Astrocyte (in vitro differentiated cells and primary cell): ENCODE measurements at regions not wholly inside any gene's neighbourhood (a gene's known extent, or its start where the extent isn't known, plus 50 kb on each side); places are given as distances from the start of the nearest gene placed in this dataset.

Source experiments
- DNase-seq: peaks from one replicate; pipeline ENCODE4 v3.0.0-alpha.2; 2010; ENCODE audit warnings: low read depth
- FAIRE-seq: peaks from 2 replicates; lab custom pipeline; 2011; peaks lifted over from hg19 to GRCh38; lab: Jason Lieb, UNC
- H2AFZ ChIP-seq: 2 replicates; pipeline ENCODE4 v1.6.0; 2012; ENCODE audit warnings: low read depth, low read length, inconsistent platforms
- H3K27ac ChIP-seq: 2 replicates; pipeline ENCODE4 v1.5.1; 2011; ENCODE audit warnings: low read depth, low read length, inconsistent platforms
- H3K27me3 ChIP-seq: 2 replicates; pipeline ENCODE4 v1.6.0; 2011; ENCODE audit warnings: low read length, inconsistent platforms; ENCODE audit not compliant: insufficient read depth
- H3K36me3 ChIP-seq: 2 replicates; pipeline ENCODE4 v1.5.1; 2011; ENCODE audit warnings: low read length, inconsistent platforms; ENCODE audit not compliant: insufficient read depth
- H3K4me1 ChIP-seq: 2 replicates; pipeline ENCODE4 v1.5.1; 2011; ENCODE audit warnings: low read length, inconsistent platforms; ENCODE audit not compliant: insufficient read depth
- H3K4me2 ChIP-seq: 2 replicates; pipeline ENCODE4 v1.6.0; 2012; ENCODE audit warnings: low read length, inconsistent platforms
- H3K4me3 ChIP-seq: 2 replicates; pipeline ENCODE4 v1.5.1; 2011; ENCODE audit warnings: low read depth, mild to moderate bottlenecking, low read length, inconsistent platforms; ENCODE audit not compliant: insufficient read depth
- H3K79me2 ChIP-seq: 2 replicates; pipeline ENCODE4 v1.6.0; 2012; ENCODE audit warnings: mild to moderate bottlenecking, low read length, inconsistent platforms; ENCODE audit not compliant: insufficient read depth
- H3K9ac ChIP-seq: 2 replicates; pipeline ENCODE4 v1.6.0; 2012; ENCODE audit warnings: mild to moderate bottlenecking, low read length, inconsistent platforms
- H3K9me3 ChIP-seq: 2 replicates; pipeline ENCODE4 v1.5.1; 2012; ENCODE audit warnings: low read depth, mild to moderate bottlenecking, low read length, inconsistent platforms; ENCODE audit not compliant: insufficient read depth
- H4K20me1 ChIP-seq: 2 replicates; pipeline ENCODE4 v1.6.0; 2012; ENCODE audit warnings: low read length, inconsistent platforms; ENCODE audit not compliant: insufficient read depth
- H3K27ac Mint-ChIP-seq: one replicate; pipeline ENCODE4 v1.8.0; 2021; ENCODE audit warnings: mild to moderate bottlenecking, mixed read lengths; ENCODE audit not compliant: unreplicated experiment
- H3K27me3 Mint-ChIP-seq: one replicate; pipeline ENCODE4 v1.8.0; 2021; ENCODE audit warnings: low read depth, mixed read lengths; ENCODE audit not compliant: unreplicated experiment
- H3K36me3 Mint-ChIP-seq: one replicate; pipeline ENCODE4 v1.8.0; 2021; ENCODE audit warnings: low read depth, mixed read lengths; ENCODE audit not compliant: unreplicated experiment
- H3K4me1 Mint-ChIP-seq: one replicate; pipeline ENCODE4 v1.8.0; 2021; ENCODE audit warnings: low read depth, mixed read lengths; ENCODE audit not compliant: unreplicated experiment
- H3K4me3 Mint-ChIP-seq: one replicate; pipeline ENCODE4 v1.8.0; 2021; ENCODE audit warnings: mild to moderate bottlenecking, moderate library complexity, mixed read lengths; ENCODE audit not compliant: unreplicated experiment
- H3K9me3 Mint-ChIP-seq: one replicate; pipeline ENCODE4 v1.8.0; 2021; ENCODE audit warnings: mild to moderate bottlenecking, mixed read lengths; ENCODE audit not compliant: unreplicated experiment
- EZH2 ChIP-seq: IDR thresholded peaks from 2 replicates; pipeline ENCODE4 v1.6.1; 2012; ENCODE audit warnings: mild to moderate bottlenecking, low read length, inconsistent platforms; ENCODE audit not compliant: insufficient read depth
- TF ChIP-seq, protein P1 (sequence below): IDR thresholded peaks from 2 replicates; pipeline ENCODE4 v1.5.1; 2011; ENCODE audit warnings: low read depth, mild to moderate bottlenecking, inconsistent platforms, low read length, moderate library complexity; ENCODE audit not compliant: insufficient read depth

DNA sequence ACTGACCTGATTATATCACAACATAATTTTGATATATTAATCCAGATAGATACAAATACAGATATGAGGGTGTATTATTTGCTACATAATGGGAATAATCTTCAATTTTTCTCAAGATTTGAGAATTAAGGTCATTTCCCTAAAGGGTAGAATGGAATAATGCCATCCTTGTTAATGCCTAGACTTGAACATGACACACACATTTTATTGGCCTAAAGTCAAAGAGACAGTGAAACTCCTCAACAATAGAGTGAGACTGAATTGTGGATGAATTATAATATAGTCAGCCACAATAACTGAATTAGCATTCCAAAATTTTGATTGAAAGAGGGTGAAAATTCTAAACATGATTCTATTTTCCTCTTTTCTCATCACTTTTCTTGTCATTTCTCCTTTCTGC is 506.0 kb upstream of the CDH2 start:
- Mint-ChIP-seq H3K27ac (no peak overlapping the region), H3K27me3 (no peaks in the 10 kb centered on the region), H3K4me3 (no peak overlapping the region), H3K4me1 (no peaks in the 10 kb centered on the region), H3K9me3 (no peaks in the 10 kb centered on the region), H3K36me3 (no peaks in the 10 kb centered on the region)
- no peaks in the 10 kb centered on the region for H3K27me3 ChIP-seq
- no peak overlapping the region for H3K4me3 ChIP-seq
- no peak overlapping the region for H3K4me2 ChIP-seq
- H4K20me1 ChIP-seq = no peaks in the 10 kb centered on the region
- H3K9me3 ChIP-seq = no peaks in the 10 kb centered on the region
- H3K36me3 ChIP-seq = no peaks in the 10 kb centered on the region
- FAIRE-seq (no peak), DNase-seq (no peak)
- no peak overlapping the region for H2AFZ ChIP-seq
- no peak overlapping the region for H3K9ac ChIP-seq
- no peaks in the 10 kb centered on the region for H3K79me2 ChIP-seq
- TF ChIP-seq, protein P1, sequence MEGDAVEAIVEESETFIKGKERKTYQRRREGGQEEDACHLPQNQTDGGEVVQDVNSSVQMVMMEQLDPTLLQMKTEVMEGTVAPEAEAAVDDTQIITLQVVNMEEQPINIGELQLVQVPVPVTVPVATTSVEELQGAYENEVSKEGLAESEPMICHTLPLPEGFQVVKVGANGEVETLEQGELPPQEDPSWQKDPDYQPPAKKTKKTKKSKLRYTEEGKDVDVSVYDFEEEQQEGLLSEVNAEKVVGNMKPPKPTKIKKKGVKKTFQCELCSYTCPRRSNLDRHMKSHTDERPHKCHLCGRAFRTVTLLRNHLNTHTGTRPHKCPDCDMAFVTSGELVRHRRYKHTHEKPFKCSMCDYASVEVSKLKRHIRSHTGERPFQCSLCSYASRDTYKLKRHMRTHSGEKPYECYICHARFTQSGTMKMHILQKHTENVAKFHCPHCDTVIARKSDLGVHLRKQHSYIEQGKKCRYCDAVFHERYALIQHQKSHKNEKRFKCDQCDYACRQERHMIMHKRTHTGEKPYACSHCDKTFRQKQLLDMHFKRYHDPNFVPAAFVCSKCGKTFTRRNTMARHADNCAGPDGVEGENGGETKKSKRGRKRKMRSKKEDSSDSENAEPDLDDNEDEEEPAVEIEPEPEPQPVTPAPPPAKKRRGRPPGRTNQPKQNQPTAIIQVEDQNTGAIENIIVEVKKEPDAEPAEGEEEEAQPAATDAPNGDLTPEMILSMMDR = no peak
- no peak for TF ChIP-seq EZH2
- no peaks in the 10 kb centered on the region for H3K4me1 ChIP-seq
- no peak overlapping the region for H3K27ac ChIP-seq

DNA sequence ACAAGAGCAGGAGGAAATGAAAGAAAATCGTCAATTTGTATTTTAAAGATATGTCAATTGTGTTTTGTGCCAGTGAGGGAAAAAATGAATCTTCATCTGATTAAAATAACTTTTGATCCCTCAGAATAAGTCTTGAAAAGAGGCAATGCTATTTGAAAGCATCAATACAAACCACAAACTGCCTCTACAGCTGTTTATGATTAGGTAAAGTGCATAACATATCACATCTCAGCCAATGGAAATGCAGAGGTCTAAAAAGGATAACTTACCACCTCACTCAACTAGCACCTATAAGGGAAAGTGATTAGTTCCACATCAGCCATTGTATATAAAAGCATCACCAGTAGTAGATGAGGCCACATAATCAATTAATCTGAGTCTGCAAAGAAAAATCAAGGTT is 492.2 kb upstream of the CDH2 start:
- Histone ChIP-seq H3K27ac (no peak overlapping the region), H4K20me1 (no peaks in the 10 kb centered on the region), H3K4me3 (no peak overlapping the region), H3K4me1 (no peaks in the 10 kb centered on the region), H3K9ac (no peak overlapping the region), H2AFZ (no peak overlapping the region), H3K9me3 (no peaks in the 10 kb centered on the region), H3K79me2 (no peaks in the 10 kb centered on the region), H3K27me3 (no peaks in the 10 kb centered on the region), H3K36me3 (no peaks in the 10 kb centered on the region), H3K4me2 (no peak overlapping the region)
- no peak for DNase-seq
- H3K36me3 Mint-ChIP-seq = no peaks in the 10 kb centered on the region
- FAIRE-seq = no peak
- no peaks in the 10 kb centered on the region for H3K9me3 Mint-ChIP-seq
- H3K27me3 Mint-ChIP-seq = no peaks in the 10 kb centered on the region
- TF ChIP-seq EZH2 = no peak
- TF ChIP-seq, protein P1 = no peak
- no peak overlapping the region for H3K27ac Mint-ChIP-seq
- H3K4me3 Mint-ChIP-seq = no peak overlapping the region
- no peaks in the 10 kb centered on the region for H3K4me1 Mint-ChIP-seq

DNA sequence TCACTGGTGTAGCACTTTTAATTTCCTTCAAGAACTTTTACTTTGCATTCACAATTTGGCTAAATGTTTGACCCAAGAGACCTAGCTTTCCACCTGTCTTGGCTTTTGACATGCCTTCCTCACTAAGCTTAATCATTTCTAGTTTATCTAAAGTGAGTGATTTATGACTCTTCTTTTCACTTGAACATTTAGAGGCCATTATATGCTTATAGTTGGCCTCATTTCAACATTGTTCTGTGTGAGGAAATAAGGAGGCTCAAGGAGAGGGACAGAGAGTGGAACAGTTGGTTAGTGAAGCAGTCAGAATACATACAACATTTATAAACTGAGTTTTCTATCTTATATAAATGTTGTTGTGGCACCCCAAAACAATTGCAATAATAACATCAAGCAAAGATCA is 489.3 kb upstream of the CDH2 start:
- no peaks in the 10 kb centered on the region for H3K4me1 ChIP-seq
- no peak overlapping the region for H3K27ac ChIP-seq
- H3K9me3 ChIP-seq = no peaks in the 10 kb centered on the region
- Mint-ChIP-seq H3K4me1 (no peaks in the 10 kb centered on the region), H3K4me3 (no peak overlapping the region), H3K27me3 (no peaks in the 10 kb centered on the region), H3K36me3 (no peaks in the 10 kb centered on the region), H3K27ac (no peak overlapping the region), H3K9me3 (no peaks in the 10 kb centered on the region)
- H3K9ac ChIP-seq = no peak overlapping the region
- DNase-seq (peak; percentile 4), FAIRE-seq (no peak)
- TF ChIP-seq, protein P1 = no peak
- TF ChIP-seq EZH2 = no peak
- H3K4me3 ChIP-seq = no peak overlapping the region
- no peaks in the 10 kb centered on the region for H4K20me1 ChIP-seq
- no peaks in the 10 kb centered on the region for H3K79me2 ChIP-seq
- no peaks in the 10 kb centered on the region for H3K27me3 ChIP-seq
- H3K36me3 ChIP-seq = no peaks in the 10 kb centered on the region
- no peak overlapping the region for H2AFZ ChIP-seq
- H3K4me2 ChIP-seq = no peak overlapping the region
